SKM-1 treated with dmso at 0.1 percent for 144 hours (cell line): ENCODE measurements at regions not wholly inside any gene's neighbourhood (a gene's known extent, or its start where the extent isn't known, plus 50 kb on each side); places are given as distances from the start of the nearest gene placed in this dataset.

ENCODE experiments used
- DNase-seq: peaks from one replicate; lab custom pipeline; 2025; ENCODE audit not compliant: unreplicated experiment; lab: John Stamatoyannopoulos, UW

DNA sequence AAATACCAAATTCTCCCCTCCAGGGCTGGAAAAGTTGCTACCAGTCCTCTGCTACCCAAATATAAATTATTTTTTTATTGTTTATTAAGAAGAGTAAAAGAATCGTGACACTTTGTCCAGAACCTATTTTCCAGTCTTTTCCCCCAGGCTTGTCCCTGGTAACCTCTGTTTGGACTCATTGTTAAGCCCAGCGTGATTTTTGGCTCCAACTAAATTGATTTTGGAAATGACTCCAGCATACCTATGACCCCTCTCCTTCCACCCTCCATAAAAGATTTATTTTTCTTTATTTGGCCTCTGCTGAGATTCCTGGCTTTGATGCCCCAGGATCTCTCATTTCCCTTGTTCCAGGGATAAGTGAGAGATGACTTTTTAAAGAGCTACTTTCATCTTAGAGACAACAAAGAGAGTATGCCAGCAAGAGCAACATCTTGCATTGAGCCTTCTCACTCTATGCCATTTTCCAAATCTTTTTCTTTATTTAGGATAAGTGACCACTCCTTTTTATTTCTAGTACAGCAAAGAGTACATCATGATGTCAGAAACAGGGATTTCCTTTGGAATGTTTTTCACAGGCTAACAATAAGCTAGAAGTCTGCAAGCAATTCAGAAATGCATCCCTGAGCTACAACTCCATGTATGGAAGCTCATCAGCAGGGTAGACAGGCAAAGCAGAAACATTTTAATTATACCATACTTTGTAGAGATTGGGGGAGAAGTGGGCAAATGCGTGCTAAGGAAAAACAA, 75.8 kb downstream of the DAD1 start:
- DNase-seq = no peak

- no peak for DNase-seq
Measured at GRCh38 chr14:22512106-22512814, 76.8 kb downstream of the DAD1 start.

DNA sequence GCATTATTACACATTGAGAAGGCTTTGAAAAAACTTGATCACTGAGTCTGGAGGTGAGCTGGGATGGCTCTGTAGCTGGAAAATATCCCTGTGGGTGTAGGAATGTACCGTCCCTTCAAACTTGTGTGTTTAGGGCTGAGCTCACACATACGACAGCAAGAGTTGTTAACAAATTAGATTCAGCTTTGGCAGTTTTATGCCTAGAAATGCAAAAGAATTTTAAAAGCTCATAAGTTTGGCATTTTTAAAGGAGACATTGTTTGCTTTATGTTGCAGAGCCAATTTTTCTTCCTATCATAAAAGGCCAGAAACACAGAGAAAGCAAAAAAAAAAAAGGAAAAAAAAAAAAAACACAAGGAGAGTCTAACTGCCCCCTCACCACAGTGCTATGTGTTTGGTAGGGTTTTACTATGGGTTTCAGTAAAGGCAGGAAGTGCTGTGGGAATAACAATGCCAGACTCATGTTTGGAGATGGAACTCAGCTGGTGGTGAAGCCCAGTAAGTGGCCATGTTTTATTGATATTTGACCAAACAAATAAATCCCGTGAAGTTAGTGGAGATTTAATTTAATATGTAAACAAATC, 78.4 kb downstream of the DAD1 start:
- DNase-seq = no peak

- DNase-seq = no peak
Measured at GRCh38 chr14:22509751-22510300, 79.2 kb downstream of the DAD1 start.

DNA sequence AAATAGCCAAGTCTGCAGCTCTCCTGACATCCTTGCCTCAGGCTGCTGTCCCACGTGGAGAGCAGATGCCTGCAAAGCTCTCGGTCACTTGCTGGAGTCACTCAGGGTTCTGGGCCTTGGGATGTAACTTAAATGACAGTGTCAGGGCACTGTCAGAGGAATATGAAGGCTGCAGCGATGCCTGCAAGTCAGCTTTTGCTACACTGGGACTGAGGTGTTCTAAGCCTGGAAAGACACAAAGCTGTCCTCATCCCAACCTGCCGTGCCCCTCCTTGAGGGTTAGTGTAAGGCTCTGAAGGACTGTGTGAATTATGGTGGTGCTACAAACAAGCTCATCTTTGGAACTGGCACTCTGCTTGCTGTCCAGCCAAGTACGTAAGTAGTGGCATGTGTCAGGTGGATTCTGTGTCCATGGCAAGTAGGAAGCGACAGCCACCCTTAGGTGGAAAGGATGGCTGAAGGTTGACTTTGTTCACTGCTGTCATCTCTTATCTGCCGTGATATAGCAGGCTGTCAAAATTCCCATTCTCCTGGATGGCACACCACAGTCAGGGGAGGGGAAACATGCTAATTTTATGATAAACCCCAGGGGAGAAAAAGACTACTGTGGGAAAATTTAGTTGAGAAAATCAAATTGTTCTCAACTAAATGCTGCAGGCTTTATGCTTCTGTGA, 79.9 kb downstream of the DAD1 start:
- DNase-seq = no peak

DNA sequence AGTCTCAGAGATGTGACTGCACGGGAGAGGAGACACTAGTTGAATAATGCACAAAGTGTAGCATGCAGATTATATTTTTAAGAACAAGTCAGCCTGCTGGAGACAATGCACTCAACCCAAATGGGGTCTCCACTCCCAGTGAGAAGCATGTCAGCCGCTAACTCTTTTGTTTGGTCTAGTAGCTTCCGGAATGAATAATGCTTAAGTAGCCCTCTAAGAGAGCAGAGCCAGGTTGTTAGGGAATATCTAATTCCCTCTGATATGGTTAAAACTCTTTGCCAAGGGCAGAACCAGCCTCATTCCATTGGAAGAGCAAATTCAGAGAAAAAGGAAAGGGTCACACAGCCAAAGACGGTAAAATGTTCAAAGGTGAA, 80.4 kb downstream of the DAD1 start:
- no peak for DNase-seq

- DNase-seq = no peak
Measured at GRCh38 chr14:22508150-22508457, 80.9 kb downstream of the DAD1 start.

GRCh38 chr14:22506778-22507351, 82.2 kb downstream of the DAD1 start:
- no peak for DNase-seq

- no peak for DNase-seq
Measured at GRCh38 chr14:22506378-22506710, 82.7 kb downstream of the DAD1 start.

DNA sequence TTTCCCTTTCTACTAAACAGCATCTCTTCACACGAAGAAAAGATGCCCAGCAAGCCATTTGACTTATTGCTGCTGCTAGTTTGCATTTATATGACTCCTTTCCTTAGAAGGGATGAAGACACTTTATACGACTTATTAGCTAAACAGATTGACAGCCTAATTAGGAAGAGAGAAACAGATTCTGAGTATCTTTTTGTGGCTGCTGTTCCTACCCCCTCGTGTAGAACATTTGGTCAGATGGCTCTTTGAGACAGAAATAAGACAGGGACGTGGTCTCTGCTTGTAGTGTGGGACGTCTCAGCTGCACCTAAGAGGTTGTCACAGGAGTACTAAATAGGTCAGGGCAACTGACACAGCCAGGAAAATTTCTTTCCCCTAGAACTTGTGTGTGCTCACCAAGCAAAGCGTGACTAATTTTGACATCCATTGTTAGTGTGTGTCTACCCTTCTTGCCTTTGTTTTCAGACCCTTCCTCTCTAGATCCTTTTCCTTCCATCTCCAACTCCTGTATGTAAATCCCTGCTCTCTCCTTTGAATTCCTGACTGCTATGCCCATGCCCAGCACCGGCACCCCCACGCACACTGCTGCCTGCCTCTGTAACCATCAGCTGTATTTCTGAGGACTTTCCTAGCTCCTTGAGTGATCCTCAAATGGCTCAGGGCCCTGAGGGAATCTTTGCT, 83.2 kb downstream of the DAD1 start:
- no peak for DNase-seq

DNA sequence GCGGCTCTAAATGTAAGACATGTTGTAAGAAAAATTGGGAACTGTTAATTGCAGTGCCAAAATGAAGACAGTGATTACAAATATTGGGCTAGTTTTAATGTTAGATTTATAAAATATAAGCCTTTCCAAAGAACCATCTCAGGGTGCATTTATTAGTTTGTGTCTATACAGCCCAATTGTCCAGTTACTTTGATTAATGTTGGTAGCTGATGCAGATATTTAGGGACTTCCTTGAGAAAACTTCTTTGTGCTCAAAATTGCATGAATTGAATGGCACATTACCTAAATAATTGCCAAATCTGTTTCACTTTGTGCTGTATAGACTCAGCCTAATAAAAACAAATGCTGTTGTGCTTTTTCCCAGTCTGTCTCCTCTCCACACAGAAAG, 83.7 kb downstream of the DAD1 start:
- DNase-seq = no peak

DNA sequence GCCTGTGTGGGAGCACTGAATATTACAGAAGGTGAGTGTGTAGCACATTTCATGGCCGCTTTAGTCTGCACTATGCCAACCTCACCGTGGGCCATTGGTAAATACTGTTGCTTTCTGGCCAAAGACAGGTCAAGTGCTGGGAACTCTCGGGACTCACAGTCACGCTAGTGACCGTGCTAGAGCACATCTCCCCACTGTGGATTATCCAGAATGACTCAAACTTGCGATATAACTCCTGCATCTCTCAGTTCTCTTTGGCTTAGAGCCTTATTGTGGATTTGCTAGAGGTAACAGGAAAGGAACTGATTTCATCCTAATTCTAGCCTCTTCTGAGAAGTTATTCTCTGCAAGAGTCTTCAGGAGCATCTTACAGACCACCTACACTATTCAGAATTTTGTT, 86.5 kb downstream of the DAD1 start:
- DNase-seq = no peak

GRCh38 chr14:22502007-22502406, 87.0 kb downstream of the DAD1 start:
- no peak for DNase-seq

GRCh38 chr14:22500954-22501726, 87.9 kb downstream of the DAD1 start:
- DNase-seq = no peak

DNA sequence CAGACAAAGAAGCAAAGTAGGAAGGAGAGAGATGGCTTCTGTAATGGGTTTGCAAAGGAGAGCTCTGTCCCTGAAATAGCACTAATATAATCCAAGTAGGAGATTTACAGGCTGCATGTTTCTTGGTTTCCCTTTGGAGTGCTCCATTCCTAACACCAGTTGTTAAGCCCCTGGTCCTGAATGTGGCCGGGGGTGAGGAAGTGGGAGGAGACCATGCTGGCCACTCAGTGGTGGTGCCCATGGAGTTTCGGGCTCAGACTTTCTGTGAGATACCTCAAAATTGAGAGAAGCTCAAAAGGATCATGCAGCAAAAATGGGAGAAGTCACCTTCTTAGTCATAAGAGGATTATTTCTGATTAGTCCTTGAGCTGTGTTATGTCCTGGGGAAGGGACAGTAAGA, 88.5 kb downstream of the DAD1 start:
- DNase-seq = no peak

DNA sequence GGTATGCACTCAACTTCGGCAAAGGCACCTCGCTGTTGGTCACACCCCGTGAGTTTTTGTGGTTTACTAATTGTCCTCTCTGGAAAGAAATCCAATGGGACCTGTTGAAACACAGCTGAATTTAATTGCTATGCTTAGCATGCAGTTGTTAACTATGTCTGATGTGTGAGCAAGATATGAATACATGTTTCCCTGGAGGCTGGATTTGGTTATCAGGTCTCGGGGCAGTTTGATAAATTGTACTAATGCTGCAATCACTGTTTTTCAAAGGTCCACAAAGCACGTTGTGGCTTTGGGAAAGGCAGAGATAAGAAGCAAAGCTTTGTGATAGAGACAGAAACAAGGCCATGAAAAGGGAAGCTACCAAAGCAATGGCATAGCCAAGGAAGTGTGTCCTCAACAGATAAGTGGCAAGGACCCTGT, 91.3 kb downstream of the DAD1 start:
- DNase-seq = no peak

GRCh38 chr14:22497144-22497423, 91.9 kb downstream of the DAD1 start:
- no peak for DNase-seq

GRCh38 chr14:22494486-22495135, 94.4 kb downstream of the DAD1 start:
- no peak for DNase-seq

DNA sequence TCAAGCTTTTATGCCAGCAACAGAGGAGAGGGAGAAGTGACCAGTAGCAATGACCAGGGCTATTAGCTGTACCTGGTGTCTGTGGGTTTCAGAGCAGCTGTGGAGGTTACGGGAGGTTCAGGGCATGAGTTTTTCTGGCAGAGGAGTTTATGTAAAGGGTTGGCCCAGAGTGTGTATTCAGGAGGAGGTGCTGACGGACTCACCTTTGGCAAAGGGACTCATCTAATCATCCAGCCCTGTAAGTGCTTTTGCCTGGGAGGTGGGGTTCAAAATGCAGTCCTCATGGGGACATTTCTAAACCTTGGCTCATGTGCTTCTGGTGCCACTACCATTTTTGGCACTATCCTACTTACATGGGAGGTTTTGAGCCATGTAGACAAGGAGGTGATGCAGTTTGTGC, 95.3 kb downstream of the DAD1 start:
- DNase-seq = no peak
